ENCODE measurements at regions not wholly inside any gene's neighbourhood (a gene's known extent, or its start where the extent isn't known, plus 50 kb on each side); places are given as distances from the start of the nearest gene placed in this dataset.
"Not testable (repeated sequence)": the region's sequence is repeated elsewhere in the genome, so short reads cannot be mapped to it uniquely, and the experiment has no call there.

GRCh38 chr14:106802413-106803364, 1276.3 kb downstream of the TMEM121 start:
- no peak for TF ChIP-seq CTCF (conservative IDR thresholded peaks at IDR 0.05; ENCODE audit: low read length)
- no peak overlapping the region for H3K4me3 ChIP-seq (ENCODE audit: low read length)
- DNase-seq (ENCODE audit: low read depth), result no peak

DNA sequence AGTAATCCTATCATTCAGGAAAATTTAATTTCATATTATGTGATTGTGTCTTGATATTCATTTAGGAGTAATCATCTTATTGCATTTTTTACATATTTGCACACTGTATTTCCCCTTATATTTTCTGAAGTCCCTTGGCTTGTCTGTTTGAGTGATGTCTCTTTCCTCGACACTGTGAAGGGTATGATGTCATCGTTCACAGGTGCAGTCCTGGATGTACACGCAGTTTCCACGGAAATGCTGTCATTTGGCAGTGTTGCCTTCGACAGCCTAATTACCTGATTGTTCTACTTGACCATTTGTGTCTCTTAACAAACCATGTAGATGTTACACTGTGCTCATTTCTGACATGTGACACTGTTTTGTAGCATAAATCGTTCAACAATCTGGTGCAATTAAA, 1277.0 kb downstream of the TMEM121 start:
- no peak for DNase-seq (ENCODE audit: low read depth)
- no peak for TF ChIP-seq CTCF (conservative IDR thresholded peaks at IDR 0.05; ENCODE audit: low read length)
- H3K4me3 ChIP-seq (ENCODE audit: low read length), result no peak overlapping the region

DNA sequence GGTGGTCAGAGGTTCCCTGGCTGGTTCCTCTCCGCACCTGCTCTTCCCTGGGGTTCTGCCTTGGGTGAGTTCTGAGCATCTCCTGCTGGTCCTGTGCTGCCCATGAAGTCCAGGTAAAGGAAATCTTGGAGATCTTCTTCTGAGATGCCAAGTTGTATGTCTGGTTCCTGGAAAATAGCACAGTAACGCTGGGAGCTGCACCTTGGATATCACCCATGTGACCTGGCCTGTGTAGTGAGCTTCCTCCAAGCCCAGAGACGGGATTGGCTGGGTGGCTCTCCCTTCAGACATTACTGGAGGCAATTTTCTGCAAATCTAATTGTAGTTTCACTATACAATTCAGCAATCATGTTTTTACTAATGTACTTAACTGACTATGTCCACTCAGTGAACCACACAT, 1281.1 kb downstream of the TMEM121 start:
- DNase-seq (ENCODE audit: low read depth), result no peak
- H3K4me3 ChIP-seq (ENCODE audit: low read length), result no peak overlapping the region
- TF ChIP-seq CTCF (conservative IDR thresholded peaks at IDR 0.05; ENCODE audit: low read length), result no peak

DNA sequence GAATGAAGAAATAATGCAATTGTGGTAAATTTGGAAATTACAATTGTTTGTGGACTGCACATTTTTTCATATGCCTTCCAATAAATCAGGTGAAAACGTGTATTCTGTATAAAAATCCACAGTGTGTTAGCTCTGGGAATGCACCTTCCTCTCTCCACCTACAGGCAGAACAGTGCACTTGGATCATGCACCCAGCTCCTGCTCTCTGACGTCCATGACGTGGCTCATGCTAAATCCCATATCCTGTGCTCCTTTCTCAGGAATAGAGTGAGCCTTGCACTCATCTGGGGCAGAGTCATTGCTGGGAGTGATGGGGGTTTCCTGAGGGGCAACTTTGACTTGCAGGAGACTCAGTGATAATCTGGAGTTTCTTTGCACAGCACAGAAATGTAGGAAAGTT, 1282.1 kb downstream of the TMEM121 start:
- DNase-seq (ENCODE audit: low read depth), result no peak
- H3K4me3 ChIP-seq (ENCODE audit: low read length), result no peak overlapping the region
- TF ChIP-seq CTCF (conservative IDR thresholded peaks at IDR 0.05; ENCODE audit: low read length), result no peak

DNA sequence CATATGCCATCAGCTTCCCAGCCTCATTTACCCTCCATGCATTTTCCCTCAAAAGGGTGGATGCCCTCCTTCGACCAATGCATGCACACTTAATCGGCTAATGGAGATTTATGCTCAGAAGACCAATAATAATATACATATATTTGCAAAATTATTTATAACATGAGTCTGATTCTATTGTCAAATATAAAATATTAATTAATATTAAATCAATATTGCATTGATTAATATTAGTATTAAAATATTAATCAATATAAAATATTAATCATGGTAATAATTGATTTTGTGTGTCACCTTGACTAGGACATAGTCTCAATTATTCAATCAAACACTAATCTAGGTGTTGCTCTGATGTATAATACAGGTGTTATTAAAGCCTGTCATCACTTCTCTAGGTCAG, 1282.5 kb downstream of the TMEM121 start:
- TF ChIP-seq CTCF (conservative IDR thresholded peaks at IDR 0.05; ENCODE audit: low read length), result no peak
- H3K4me3 ChIP-seq (ENCODE audit: low read length), result no peak overlapping the region
- no peak for DNase-seq (ENCODE audit: low read depth)

DNA sequence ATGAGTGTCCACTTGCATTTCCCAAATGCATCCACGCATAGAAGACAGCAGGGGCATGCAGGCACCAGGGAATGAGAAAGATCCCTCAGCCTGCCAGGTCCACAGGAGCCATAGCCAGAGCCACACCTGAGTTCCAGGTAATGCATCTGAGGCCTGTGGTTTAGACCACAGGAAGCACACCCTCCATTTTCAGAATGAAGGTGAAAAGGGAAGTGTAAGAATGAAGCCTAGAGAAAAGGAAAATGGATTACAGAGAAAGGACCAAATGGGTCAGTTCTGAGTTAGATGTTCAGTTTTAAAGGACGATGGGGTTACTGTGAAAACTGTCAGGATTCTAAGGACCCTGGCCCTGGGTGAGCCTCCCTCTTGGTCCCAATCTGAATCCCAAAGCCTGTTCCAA, 1283.2 kb downstream of the TMEM121 start:
- no peak overlapping the region for H3K4me3 ChIP-seq (ENCODE audit: low read length)
- TF ChIP-seq CTCF (conservative IDR thresholded peaks at IDR 0.05; ENCODE audit: low read length), result no peak
- no peak for DNase-seq (ENCODE audit: low read depth)

- DNase-seq (ENCODE audit: low read depth); H3K4me3 ChIP-seq (ENCODE audit: low read length): not testable (repeated sequence)
Measured at GRCh38 chr14:106810168-106810567, 1283.8 kb downstream of the TMEM121 start.
